ENCODE measurements at regions not wholly inside any gene's neighbourhood (a gene's known extent, or its start where the extent isn't known, plus 50 kb on each side); places are given as distances from the start of the nearest gene placed in this dataset.
"Not testable (repeated sequence)": the region's sequence is repeated elsewhere in the genome, so short reads cannot be mapped to it uniquely, and the experiment has no call there.

DNA sequence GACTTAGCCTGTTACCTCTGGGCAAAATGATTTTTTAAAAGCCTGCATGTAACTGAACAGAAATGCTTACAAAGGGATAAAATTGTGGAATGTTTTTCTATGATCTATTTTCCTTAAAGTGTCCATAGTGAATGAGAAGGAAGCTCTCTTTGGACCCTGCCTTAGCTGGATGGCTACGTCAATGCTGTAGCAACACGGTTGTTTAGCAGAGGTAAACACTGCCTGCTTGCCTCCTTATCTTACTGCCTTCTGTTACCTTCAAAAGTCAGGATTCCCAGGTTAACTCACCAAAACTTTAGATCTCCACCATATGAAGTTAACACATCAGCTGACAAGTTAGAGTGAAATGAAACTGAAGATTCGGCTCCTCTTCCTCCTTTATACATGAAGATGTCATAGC, 402.6 kb downstream of the SAMD5 start:
- no peak for DNase-seq

DNA sequence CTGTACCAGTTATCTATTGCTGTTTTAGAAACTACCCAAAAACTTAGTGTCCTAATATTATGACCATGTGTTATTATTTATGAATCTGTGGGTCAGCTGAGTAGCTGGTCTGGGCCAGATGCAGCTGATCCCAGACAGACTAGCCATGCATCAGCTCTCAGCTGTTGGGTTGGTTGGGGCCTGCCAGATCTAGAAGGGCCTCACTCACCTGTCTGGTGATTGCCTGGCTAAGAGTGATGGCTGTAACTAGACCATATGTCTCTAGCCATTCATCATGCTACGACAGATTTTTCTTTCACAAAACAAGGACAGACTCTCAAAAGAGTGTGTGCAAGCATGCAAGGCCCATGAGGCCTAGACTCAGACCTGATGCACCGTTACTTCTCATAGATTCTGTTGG, 403.2 kb downstream of the SAMD5 start:
- peak in 1 of 3 donors; percentile 5 for DNase-seq

DNA sequence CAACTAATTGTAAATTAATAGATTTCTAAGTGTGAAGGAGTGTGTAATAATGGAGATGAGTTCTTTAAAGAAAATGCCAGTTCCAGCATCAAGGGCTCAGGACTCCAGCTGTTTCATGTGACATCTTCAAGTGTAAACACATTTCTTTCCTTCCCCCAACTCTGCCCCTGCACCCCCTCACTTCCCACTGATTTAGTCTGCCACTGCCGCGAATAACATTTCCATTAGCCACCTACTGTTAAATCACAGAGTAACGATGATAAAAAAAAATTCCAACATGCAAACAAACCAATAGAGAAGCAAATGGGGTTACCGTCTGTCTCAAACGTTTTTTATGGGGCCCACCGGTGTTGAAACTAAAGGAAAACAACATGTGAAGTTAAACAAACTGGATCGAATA, 414.3 kb downstream of the SAMD5 start:
- no peak for DNase-seq

DNA sequence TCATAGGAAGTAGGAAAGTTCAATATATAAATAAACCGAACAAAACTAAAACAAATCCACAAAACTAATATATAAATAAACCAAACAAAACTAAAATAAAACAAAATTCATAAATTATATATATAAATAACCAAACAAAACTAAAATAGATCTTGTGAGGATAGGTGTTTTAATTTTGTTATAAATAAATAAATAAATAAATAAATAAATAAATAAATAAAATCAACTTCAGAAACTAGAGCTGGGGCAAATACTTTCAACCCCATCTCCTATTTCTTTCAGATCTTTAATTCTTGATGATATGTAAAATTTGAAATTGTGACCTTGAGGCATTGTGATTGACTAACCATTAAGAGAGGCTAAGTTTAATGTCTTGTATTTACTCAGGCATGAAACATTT, 416.1 kb downstream of the SAMD5 start:
- no peak for DNase-seq

DNA sequence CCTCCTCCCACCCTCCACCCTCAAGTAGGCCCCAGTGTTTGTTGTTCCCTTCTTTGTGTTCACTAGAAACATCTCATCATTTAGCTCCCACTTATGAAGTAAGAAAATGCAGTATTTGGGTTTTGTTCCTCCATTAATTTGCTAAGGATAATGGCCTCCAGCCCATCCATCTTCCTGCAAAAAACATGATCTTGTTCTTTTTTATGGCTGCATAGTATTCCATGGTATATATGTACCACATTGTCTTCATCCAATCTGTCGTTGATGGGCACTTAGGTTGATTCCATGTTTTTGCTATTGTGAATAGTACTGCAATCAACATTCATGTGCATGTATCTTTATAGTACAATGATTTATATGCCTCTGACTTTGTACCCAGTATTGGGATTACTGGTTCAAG, 416.8 kb upstream of the SASH1 start:
- DNase-seq, result no peak

DNA sequence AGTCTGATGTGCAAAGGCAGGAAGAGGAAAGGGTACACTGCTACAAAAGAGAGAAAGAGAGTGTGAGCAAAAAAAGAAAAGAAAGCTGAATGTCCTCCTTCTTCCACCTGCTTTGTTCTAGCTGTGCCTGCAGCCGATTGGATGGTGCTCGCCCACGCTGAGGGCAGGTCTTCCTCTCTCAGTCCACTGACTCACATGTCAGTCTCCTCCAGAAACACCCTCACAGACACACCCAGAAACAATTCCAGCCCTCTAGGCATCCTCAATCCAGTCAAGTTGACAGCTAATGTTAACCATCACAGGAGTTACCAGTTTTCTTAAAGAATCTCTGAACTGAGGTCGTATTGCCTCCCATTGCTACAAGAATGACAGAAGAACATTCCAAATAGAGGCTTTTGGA, 411.9 kb upstream of the SASH1 start:
- DNase-seq, result no peak

DNA sequence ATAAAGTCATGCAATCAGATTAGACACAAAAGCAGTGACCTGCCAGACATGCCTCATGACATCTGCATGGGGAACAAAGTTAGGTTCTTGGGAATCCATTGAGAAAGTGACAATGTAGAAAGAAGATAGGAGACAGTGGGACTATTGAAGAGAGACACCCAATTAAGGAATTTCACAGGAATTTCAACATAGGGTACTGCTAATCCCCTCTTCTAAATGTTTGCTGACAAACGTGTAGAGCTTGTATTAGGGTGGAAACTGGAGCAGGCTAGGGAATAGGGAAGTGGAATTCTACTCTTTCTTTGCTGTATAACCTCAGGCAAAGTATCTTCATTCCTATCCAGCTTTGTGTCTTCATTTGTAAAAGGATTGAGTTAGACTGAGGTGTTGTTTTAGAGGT, 409.4 kb upstream of the SASH1 start:
- no peak for DNase-seq

DNA sequence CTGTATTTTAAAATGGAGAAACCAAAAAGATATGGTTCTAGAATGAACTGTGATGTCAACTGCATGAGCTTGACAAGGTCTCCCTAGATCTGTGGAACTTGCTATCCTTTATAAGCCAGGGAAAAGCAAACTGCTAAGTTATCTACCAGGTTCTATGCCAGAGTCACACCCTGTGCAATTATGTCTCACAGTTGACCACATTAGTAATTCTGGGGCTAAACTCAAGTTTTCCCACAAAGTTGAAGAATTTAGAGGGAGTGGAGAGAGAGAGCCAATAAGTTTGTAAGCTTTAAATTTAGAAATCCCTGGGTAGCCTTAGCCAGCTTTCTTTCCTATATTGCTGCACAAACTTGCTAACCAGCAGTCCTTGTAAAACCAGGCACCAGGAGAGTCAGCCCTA, 407.0 kb upstream of the SASH1 start:
- DNase-seq, result no peak

DNA sequence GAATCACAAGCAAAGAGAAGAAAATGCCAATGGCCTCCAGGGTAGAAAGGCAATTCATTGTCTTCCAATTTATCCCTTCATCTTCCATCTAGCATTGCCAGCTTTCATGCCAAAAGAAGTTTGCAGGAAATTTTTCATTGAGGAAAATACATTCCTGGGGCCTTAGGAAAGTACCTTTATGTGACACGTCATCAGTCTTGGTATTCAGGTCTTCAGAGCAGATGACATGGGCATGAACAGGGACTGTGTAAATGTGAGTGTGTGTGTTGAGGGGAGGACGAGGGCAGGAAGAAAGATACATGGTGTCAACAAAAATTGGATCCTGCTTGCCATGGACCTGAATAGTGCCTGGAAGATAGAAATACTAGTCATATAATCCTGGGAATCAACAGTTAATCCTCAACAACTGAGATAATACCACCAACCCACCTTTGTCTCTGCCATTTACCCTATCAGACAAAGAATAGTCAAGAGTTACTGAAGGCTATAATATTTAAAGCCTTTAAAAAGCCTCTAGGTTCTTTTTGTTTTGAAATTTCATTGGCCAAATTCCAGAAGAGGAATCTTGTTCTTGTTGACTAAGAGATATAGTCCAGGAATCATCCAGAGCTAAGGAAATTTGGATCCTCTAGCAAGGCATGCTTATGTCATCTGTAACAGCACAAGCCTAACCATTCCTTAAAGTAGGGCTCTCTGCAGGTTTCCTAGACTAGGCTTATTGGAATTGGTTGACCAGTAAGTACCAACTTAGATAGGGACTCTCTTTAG, 405.8 kb upstream of the SASH1 start:
- DNase-seq, result no peak

DNA sequence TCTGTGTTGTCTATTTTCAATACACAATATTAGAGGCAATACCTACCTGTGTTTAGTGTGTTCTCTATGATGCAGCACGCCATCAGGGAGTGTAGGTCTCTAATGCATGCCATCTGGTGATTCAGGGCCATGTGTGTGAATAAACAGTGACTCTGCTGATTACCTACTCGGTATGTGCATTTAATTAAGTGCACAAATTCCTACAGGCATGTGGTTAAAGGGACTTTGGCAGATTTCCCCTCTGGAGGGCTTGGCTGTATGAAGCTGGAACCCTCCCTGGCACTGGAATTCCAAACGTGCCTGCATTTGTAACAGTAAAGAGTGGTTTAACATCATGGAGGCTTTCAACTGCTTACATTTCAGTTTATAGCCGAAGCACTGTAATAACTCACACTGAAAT, 401.5 kb upstream of the SASH1 start:
- peak in 1 of 3 donors; percentile 43 for DNase-seq

DNA sequence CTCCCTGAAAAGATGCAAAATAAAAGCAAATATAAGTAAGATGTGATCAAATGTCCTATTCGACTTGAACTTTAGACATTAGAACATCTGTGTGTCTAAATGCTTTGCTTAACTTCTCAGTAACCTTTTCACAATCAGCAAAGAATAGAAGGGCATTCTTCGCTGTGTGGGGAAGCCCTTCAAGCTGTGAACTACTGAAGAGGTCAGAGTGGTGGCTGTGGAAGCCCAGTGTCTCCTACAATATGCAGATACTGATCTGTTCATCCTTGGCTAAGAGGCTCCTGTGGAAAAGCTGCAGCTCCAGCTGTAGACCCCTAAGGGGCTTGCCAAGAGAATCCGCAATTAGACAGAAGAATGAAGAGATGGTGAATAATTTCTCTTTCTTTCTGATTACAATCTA, 400.3 kb upstream of the SASH1 start:
- DNase-seq, result no peak

DNA sequence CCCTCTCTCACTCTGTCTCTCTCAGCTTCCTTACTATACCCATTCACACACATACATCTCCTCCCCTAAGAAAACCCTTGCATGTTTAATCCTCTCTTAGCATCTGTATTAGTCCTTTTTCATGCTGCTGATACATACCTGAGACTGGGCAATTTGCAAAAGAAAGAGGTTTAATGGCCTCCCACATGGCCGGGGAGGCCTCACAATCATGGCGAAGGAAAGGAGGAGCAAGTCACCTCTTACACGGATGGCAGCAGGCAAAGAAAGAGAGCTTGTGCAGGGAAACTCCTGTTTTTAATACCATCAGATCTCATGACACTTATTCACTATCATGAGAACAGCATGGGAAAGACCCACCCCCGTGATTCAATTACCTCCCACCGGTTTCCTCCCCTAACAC, 398.5 kb upstream of the SASH1 start:
- DNase-seq, result no peak

DNA sequence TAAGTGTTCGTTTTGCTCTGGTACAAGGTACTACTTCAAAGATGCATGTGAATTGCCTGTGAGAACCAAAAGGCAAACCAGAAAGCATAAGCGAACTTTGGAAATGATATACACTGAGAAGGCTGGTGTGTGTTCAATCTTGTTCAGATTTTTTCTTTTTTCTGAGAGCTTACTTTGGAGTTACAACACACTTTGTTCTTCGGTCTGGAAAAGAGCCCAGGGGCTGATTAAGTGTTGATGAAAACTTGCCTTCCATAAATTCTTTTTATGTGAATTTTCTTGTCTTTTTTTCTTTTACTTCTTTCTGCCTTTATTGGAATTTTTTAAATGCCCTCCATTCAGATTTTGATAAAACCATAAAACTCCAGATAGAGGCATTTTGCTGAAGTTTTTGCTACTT, 395.1 kb upstream of the SASH1 start:
- peak in 1 of 3 donors; percentile 23 for DNase-seq

DNA sequence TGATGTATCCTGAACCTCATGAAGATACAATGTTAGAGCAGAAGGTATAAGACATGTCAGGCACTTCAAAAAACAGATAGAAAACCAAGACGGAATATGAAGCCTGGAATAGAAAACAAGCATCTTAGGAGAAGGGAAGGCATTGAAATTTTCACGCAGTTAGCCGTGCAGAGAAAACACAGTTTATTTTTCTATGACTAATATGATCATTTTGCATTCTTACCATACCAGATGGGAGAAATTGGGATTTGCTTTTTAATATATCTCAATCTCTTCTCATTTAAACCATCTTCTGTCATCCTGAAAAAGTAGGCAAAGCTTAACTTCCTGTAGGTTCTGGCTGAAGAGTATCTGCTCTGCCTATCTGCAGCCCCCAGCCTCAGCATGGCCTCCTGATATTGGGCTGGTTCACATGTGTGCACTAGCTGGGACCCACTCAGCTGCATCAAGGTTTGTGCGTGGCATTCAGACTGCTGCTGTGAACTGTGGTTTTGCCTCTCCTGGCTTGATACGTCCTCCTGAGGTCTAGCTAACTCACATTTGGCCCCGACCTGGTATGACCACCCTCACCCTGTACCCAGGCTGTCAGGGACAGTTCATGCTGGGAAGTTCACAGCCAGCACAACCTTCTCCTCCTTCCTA, 392.5 kb upstream of the SASH1 start:
- no peak for DNase-seq

DNA sequence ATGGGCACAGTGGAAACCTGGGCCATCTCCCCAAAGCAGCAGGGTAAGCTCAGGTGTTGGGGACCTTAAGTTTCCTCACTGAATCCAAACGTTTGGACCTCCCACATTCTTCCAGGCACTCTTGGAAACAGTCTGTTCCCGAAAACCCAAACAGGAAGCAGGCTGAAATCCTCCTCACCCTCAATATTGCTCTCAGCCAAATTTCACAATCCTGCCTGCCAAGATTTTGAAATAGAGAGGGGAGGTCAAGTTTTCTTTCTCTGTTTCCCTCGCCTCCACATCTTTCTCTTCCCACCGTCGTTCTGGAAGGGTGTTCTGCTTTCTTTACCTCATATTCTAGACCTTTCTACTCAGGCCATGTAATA, 392.0 kb upstream of the SASH1 start:
- peak in 2 of 3 donors; percentile 13 to 41 for DNase-seq

DNA sequence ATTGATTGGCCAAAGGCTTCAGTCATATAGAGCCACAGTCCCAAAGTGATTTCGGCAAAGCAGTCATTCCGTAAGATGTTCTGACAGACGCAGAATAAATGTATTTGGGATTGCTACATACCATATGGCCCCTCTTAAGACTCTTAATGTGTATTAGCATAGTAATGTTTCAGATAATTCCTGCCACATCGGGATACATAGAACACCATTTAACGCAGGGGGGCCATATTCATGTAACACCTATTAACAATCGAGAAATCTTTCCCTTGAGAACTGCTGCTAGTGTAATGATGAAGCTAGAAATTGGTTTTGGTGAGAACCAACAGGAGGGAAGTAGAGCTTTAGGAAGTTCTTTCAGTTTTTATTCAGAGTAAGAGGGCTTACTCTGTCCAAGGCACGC, 390.9 kb upstream of the SASH1 start:
- no peak for DNase-seq

DNA sequence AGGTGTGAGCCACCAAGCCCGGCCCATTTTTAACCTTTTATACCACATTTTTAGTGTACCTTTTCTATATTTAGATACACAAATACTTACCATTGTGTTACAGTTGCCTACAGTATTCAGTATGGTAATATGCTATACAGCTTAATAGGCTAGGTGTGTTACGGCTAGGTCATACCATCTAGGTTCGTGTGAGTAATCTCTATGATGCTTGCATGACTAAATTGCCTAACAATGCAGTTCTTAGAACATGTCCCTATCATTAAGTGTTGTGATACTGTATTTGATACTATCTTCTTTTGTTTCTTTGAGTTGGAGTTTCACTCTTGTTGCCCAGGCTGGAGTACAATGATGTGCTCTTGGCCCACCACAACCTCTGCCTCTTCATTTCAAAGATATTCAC, 387.7 kb upstream of the SASH1 start:
- no peak for DNase-seq

DNA sequence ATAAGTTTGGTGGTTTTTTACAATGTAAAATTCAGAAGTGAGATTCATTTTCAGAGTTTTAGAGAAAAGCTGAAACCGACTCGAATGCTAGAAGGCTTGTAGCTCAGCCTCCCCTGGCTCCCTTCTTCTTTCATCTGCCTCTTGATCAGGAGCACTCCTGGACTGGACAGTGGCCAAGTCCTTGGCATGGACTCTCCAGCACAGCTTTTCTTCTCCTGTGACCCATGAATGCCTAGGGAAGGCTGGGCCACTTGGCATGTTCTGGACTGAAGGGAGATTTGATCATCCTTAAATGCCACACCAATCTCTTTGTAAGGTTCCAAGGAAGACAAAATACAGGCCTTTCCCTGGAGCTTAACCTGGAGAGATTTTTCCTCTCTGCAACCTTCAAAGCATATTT, 384.0 kb upstream of the SASH1 start:
- DNase-seq, result no peak

DNA sequence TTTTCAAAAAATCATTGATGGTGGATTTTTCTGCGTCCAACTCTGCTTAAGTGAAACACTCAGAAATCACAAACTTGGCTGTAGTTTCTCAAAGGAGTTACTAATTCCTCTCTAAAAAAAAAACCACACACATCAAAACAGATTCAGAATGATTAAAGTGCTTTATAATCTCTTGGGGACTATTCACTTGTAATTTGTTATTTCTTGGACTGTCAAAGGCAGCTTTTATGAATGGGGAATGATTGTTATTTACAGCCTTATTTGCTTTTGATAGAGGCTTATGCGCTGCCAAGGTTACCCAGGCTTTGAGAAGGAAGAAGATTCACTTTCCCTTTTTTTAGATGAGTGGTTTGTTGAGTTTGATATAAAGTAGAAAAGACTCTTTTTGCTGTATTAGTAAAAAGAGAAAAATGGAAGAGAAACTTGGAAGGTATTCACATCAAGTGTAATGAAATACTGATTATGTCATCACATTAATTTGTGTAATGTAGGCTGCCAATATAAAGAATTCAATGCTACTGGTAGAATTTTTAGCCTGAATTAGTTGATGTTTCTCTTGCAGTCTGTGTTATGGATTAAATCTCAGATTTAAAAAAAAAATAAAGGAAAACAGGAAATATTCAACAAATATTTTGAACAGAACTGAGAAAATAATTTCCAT, 381.0 kb upstream of the SASH1 start:
- DNase-seq, result no peak

DNA sequence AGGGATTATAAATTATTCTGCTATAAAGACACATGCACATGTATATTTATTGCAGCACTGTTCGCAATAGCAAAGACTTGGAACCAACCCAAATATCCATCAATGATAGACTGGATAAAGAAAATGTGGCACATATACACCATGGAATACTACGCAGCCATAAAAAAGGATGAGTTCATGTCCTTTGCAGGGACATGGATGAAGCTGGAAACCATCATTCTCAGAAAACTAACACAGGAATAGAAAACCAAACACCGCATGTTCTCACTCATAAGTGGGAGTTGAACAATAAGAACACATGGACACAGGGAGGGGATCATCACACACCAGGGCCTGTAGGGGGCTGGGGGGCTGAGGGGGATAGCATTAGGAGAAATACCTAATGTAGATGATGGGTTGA, 377.2 kb upstream of the SASH1 start:
- not testable (repeated sequence) for DNase-seq

DNA sequence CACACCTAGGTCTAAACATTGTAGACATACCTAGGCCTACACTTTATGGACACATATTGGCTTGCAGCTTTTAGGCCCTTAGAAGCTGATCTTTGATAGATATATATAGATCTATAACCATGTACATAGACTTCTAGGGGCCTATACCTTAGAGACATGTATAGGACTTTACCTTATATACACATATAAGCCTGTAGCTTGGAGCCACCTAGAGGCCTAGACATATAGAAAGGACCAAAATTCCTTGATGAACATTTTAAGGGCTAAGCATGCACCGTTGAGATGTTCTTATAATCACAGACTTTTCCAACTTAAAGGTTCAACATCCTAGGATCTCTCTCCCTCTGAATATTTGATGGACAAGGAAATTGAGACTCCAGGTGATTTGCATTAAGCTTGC, 371.7 kb upstream of the SASH1 start:
- DNase-seq, result no peak

DNA sequence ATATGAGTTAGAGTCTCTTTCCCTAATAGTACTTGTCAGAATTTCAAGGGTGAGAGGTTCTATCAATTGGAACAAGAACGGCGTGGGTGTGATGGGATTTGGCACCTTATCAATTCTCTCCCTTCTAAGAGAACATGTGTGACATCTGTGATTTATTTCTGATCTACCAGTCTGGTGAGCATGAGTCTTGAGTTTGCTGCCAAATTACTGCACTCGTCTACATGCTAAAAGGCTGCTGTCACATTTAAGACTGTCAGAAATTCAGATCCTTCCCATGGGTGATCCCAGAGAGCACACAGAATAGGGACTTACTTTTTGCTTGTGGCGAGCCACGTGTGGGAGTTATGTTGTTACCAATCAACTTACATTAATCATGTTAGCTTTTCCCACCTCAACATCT, 370.2 kb upstream of the SASH1 start:
- no peak for DNase-seq

DNA sequence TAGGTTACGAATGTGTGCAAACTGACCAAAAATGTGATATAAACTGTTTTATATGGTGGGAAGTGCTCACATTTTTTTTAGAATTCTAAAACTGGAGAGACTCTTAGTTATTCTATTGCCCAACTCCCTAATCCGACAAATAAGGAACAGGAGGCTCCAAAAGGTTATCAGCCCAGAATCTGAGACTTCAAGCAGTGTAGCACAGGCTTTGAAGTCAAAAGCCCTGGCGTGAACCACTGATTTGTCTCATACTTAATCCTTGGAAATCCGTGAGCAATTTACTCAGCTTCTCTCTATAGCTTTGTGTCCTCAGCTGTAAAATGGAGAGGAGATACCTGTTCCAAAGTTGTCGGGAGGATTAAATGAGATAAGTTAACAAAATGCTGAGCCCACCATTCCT, 368.8 kb upstream of the SASH1 start:
- no peak for DNase-seq

Data from muscle of back (tissue), 3 donors.